ENCODE measurements at regions not wholly inside any gene's neighbourhood (a gene's known extent, or its start where the extent isn't known, plus 50 kb on each side); places are given as distances from the start of the nearest gene placed in this dataset.

DNA sequence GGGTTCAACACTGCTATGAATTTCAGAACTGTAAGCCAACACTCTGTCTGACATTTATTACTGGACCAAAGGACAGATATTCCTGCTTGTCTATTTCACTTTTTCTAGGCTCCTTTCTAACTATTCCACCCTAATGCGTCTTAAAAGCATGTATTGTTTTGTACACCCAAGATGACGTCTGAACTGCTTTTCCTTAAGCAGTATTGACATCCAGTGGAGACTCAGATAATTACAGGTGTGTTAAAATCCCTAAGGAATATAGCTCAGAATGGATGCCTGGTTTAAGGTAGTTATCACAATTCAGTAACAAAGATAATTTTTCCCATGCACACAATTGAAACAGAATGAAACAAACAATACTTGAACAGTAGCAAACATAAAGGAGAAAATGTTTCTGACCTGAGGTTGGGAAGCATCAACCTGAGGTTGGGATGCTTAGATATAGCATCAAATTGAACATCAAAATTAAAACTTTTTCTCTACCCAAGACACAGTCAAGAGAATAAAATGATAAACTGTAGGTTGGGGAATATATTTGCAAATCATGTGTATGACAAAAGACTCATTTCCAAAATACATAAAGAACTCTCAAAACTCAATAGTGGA, 93.7 kb upstream of the PTPRR start:
- H4K8ac ChIP-seq (replicated peaks; ENCODE audit: insufficient read length, low read depth, low read length) = no peak overlapping the region
- Mint-ChIP-seq H3K36me3 (ENCODE audit: insufficient read depth in 1 of 3, low read depth in 3 of 3) (no peaks in the 10 kb centered on the region), H3K27me3 (ENCODE audit: low read depth) (no peaks in the 10 kb centered on the region), H3K4me3 (no peak overlapping the region), H3K9me3 (no peaks in the 10 kb centered on the region; a peak in 2 of 5 replicates), H3K27ac (no peak overlapping the region), H3K4me1 (no peaks in the 10 kb centered on the region)
- H3K4me2 ChIP-seq (ENCODE audit: insufficient read depth, insufficient read length, low read length) = no peak overlapping the region
- no CpG with 5 or more reads among the region's 2 CpGs for WGBS (ENCODE audit: extremely low coverage, insufficient read length, low lambda C conversion rate)
- H4K5ac ChIP-seq (ENCODE audit: insufficient read length, low read depth, low read length) = no peak overlapping the region
- no peak overlapping the region for H3K27ac ChIP-seq (ENCODE audit: insufficient read length, low read depth, low read length)
- H2BK120ac ChIP-seq (ENCODE audit: low read depth, low read length, poor library complexity, severe bottlenecking) = no peak overlapping the region
- no peak overlapping the region for H3K4ac ChIP-seq (ENCODE audit: low read depth, low read length)
- no peak overlapping the region for H3K23ac ChIP-seq (ENCODE audit: insufficient read length, low read depth, low read length)
- H3T11ph ChIP-seq (ENCODE audit: low read length) = no peak overlapping the region
- no peak overlapping the region for H3K56ac ChIP-seq (ENCODE audit: insufficient read length, low read depth, low read length)
- H2AFZ ChIP-seq (ENCODE audit: low read length) = no peak overlapping the region
- H3K79me1 ChIP-seq (ENCODE audit: insufficient read depth, low read depth, low read length, poor library complexity, severe bottlenecking) = no peaks in the 10 kb centered on the region
- H3K9ac ChIP-seq (ENCODE audit: extremely low read depth, insufficient read length, low read length) = no peak overlapping the region
- H4K20me1 ChIP-seq (ENCODE audit: control insufficient read depth, insufficient read depth, insufficient read length) = no peaks in the 10 kb centered on the region
- no peaks in the 10 kb centered on the region for H3K4me1 ChIP-seq (ENCODE audit: insufficient read depth, low read length)
- H2BK20ac ChIP-seq (ENCODE audit: low read depth, low read length, poor library complexity, severe bottlenecking) = no peak overlapping the region
- H2BK15ac ChIP-seq (ENCODE audit: low read depth, low read length) = no peak overlapping the region
- H2BK5ac ChIP-seq (ENCODE audit: insufficient read length, low read length) = no peak overlapping the region
- H3K79me2 ChIP-seq (ENCODE audit: insufficient read depth, low read length) = no peaks in the 10 kb centered on the region
- H3K18ac ChIP-seq (ENCODE audit: insufficient read length, low read depth, low read length) = no peak overlapping the region
- DNase-seq = no peak
- no peak overlapping the region for H3K14ac ChIP-seq (ENCODE audit: insufficient read depth, low read length)
- peaks cover 4% of the 10 kb centered on the region for H3K9me3 ChIP-seq (ENCODE audit: control insufficient read depth, low read depth, low read length)
- no peak overlapping the region for H2BK12ac ChIP-seq (ENCODE audit: insufficient read length, low read depth, low read length)
- no peaks in the 10 kb centered on the region for H3K23me2 ChIP-seq (ENCODE audit: insufficient read length, low read depth, low read length, poor library complexity, severe bottlenecking)
- no peak overlapping the region for H2AK5ac ChIP-seq (ENCODE audit: insufficient read length, low read length)
- H4K91ac ChIP-seq (ENCODE audit: insufficient read length, low read depth, low read length) = no peak overlapping the region
- H3K27me3 ChIP-seq (ENCODE audit: insufficient read depth, low read length) = no peaks in the 10 kb centered on the region
- TF ChIP-seq, protein P1, sequence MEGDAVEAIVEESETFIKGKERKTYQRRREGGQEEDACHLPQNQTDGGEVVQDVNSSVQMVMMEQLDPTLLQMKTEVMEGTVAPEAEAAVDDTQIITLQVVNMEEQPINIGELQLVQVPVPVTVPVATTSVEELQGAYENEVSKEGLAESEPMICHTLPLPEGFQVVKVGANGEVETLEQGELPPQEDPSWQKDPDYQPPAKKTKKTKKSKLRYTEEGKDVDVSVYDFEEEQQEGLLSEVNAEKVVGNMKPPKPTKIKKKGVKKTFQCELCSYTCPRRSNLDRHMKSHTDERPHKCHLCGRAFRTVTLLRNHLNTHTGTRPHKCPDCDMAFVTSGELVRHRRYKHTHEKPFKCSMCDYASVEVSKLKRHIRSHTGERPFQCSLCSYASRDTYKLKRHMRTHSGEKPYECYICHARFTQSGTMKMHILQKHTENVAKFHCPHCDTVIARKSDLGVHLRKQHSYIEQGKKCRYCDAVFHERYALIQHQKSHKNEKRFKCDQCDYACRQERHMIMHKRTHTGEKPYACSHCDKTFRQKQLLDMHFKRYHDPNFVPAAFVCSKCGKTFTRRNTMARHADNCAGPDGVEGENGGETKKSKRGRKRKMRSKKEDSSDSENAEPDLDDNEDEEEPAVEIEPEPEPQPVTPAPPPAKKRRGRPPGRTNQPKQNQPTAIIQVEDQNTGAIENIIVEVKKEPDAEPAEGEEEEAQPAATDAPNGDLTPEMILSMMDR (conservative IDR thresholded peaks at IDR 0.05) = peak; percentile 68

Measured in H9 (cell line).